GM19240 (cell line): ENCODE measurements at regions not wholly inside any gene's neighbourhood (a gene's known extent, or its start where the extent isn't known, plus 50 kb on each side); places are given as distances from the start of the nearest gene placed in this dataset.
A peak's percentile ranks its signal among the peaks of the same experiment; 100 is the strongest.

ENCODE experiments used
- DNase-seq: peaks from one replicate; pipeline ENCODE4 v3.0.0; 2011; ENCODE audit warnings: low spot score; ENCODE audit not compliant: insufficient read length

GRCh38 chr5:72621576-72621975, 114.4 kb upstream of the ZNF366 start:
- DNase-seq, result no peak

GRCh38 chr5:72619677-72620076, 112.5 kb upstream of the ZNF366 start:
- no peak for DNase-seq

GRCh38 chr5:72619251-72619650, 112.0 kb upstream of the ZNF366 start:
- DNase-seq, result no peak

- no peak for DNase-seq
These were observed 111.5 kb upstream of the ZNF366 start for GRCh38 chr5:72618708-72619107.

- DNase-seq, result no peak
These were observed 107.9 kb upstream of the ZNF366 start for GRCh38 chr5:72615061-72615460.

- DNase-seq, result no peak
These were observed 106.3 kb upstream of the ZNF366 start for GRCh38 chr5:72613515-72613914.

GRCh38 chr5:72612810-72613209, 105.6 kb upstream of the ZNF366 start:
- no peak for DNase-seq

GRCh38 chr5:72611118-72611730, 104.0 kb upstream of the ZNF366 start:
- DNase-seq, result peak; percentile 27

- DNase-seq, result no peak
These were observed 101.7 kb upstream of the ZNF366 start for GRCh38 chr5:72608926-72609325.

GRCh38 chr5:72608297-72608696, 101.1 kb upstream of the ZNF366 start:
- DNase-seq, result no peak

- no peak for DNase-seq
These were observed 100.2 kb upstream of the ZNF366 start for GRCh38 chr5:72607381-72607780.

- no peak for DNase-seq
These were observed 99.3 kb upstream of the ZNF366 start for GRCh38 chr5:72606525-72606924.

- DNase-seq, result no peak
These were observed 98.4 kb upstream of the ZNF366 start for GRCh38 chr5:72605632-72606031.

- no peak for DNase-seq
These were observed 97.6 kb upstream of the ZNF366 start for GRCh38 chr5:72604798-72605154.

- no peak for DNase-seq
These were observed 97.0 kb upstream of the ZNF366 start for GRCh38 chr5:72604111-72604797.

- no peak for DNase-seq
These were observed 95.8 kb upstream of the ZNF366 start for GRCh38 chr5:72602696-72603685.

GRCh38 chr5:72601861-72602260, 94.7 kb upstream of the ZNF366 start:
- no peak for DNase-seq

GRCh38 chr5:72600391-72600981, 93.3 kb upstream of the ZNF366 start:
- DNase-seq, result no peak

- no peak for DNase-seq
These were observed 92.5 kb upstream of the ZNF366 start for GRCh38 chr5:72599519-72600370.

GRCh38 chr5:72599065-72599433, 91.8 kb upstream of the ZNF366 start:
- DNase-seq, result no peak
